Kidney epithelial cell (primary cell): ENCODE measurements at regions not wholly inside any gene's neighbourhood (a gene's known extent, or its start where the extent isn't known, plus 50 kb on each side); places are given as distances from the start of the nearest gene placed in this dataset.
"Not testable (repeated sequence)": the region's sequence is repeated elsewhere in the genome, so short reads cannot be mapped to it uniquely, and the experiment has no call there.

Source experiments
- DNase-seq: peaks from one replicate; pipeline ENCODE4 v3.0.0-alpha.2; 2010; ENCODE audit warnings: low read depth
- H3K27me3 ChIP-seq: 2 replicates; pipeline ENCODE4 v1.6.0; 2011; ENCODE audit warnings: low read length; ENCODE audit not compliant: control insufficient read depth, insufficient read depth
- H3K36me3 ChIP-seq: 2 replicates; pipeline ENCODE4 v1.5.1; 2011; ENCODE audit warnings: low read length; ENCODE audit not compliant: control insufficient read depth, insufficient read depth
- H3K4me3 ChIP-seq: 2 replicates; pipeline ENCODE4 v1.5.1; 2011; ENCODE audit warnings: low read depth, mild to moderate bottlenecking, control low read depth, low read length

GRCh38 chr5:34096033-34096432 is 53.0 kb upstream of the C1QTNF3 start:
- H3K4me3 ChIP-seq, DNase-seq, H3K36me3 ChIP-seq, H3K27me3 ChIP-seq: not testable (repeated sequence)

GRCh38 chr5:34099891-34100290 is 56.9 kb upstream of the C1QTNF3 start:
- H3K36me3 ChIP-seq, DNase-seq, H3K27me3 ChIP-seq, H3K4me3 ChIP-seq: not testable (repeated sequence)

- not testable (repeated sequence) for H3K27me3 ChIP-seq, H3K36me3 ChIP-seq, H3K4me3 ChIP-seq, DNase-seq
These were observed 58.6 kb upstream of the C1QTNF3 start for GRCh38 chr5:34101567-34101966.

- H3K36me3 ChIP-seq, DNase-seq, H3K27me3 ChIP-seq, H3K4me3 ChIP-seq: not testable (repeated sequence)
These were observed 65.9 kb upstream of the C1QTNF3 start for GRCh38 chr5:34108897-34109296.

GRCh38 chr5:34124280-34124679 is 81.3 kb upstream of the C1QTNF3 start:
- not testable (repeated sequence) for DNase-seq, H3K36me3 ChIP-seq, H3K27me3 ChIP-seq, H3K4me3 ChIP-seq

- not testable (repeated sequence) for H3K4me3 ChIP-seq, H3K27me3 ChIP-seq, DNase-seq, H3K36me3 ChIP-seq
These were observed 82.3 kb upstream of the C1QTNF3 start for GRCh38 chr5:34125354-34125753.

- not testable (repeated sequence) for H3K36me3 ChIP-seq, DNase-seq, H3K4me3 ChIP-seq, H3K27me3 ChIP-seq
These were observed 83.7 kb upstream of the C1QTNF3 start for GRCh38 chr5:34126741-34127140.

- not testable (repeated sequence) for DNase-seq, H3K27me3 ChIP-seq, H3K36me3 ChIP-seq, H3K4me3 ChIP-seq
These were observed 84.8 kb upstream of the C1QTNF3 start for GRCh38 chr5:34127818-34128217.

- not testable (repeated sequence) for H3K4me3 ChIP-seq, H3K36me3 ChIP-seq, H3K27me3 ChIP-seq, DNase-seq
These were observed 85.9 kb upstream of the C1QTNF3 start for GRCh38 chr5:34128890-34129289.

GRCh38 chr5:34154988-34155387 is 112.0 kb upstream of the C1QTNF3 start:
- not testable (repeated sequence) for H3K27me3 ChIP-seq, DNase-seq, H3K36me3 ChIP-seq, H3K4me3 ChIP-seq

GRCh38 chr5:34156703-34157414 is 113.8 kb upstream of the C1QTNF3 start:
- not testable (repeated sequence) for H3K27me3 ChIP-seq, H3K36me3 ChIP-seq, DNase-seq, H3K4me3 ChIP-seq

- DNase-seq, H3K36me3 ChIP-seq, H3K27me3 ChIP-seq, H3K4me3 ChIP-seq: not testable (repeated sequence)
These were observed 117.9 kb upstream of the C1QTNF3 start for GRCh38 chr5:34160904-34161303.

- not testable (repeated sequence) for DNase-seq, H3K4me3 ChIP-seq, H3K36me3 ChIP-seq, H3K27me3 ChIP-seq
These were observed 128.4 kb upstream of the C1QTNF3 start for GRCh38 chr5:34171398-34171797.

- H3K27me3 ChIP-seq, H3K4me3 ChIP-seq, DNase-seq, H3K36me3 ChIP-seq: not testable (repeated sequence)
These were observed 136.6 kb upstream of the C1QTNF3 start for GRCh38 chr5:34179453-34180190.

GRCh38 chr5:34180225-34180624 is 137.2 kb upstream of the C1QTNF3 start:
- not testable (repeated sequence) for DNase-seq, H3K4me3 ChIP-seq, H3K27me3 ChIP-seq

More at GRCh38 chr5:34180225-34180624, 137.2 kb upstream of the C1QTNF3 start:
- not testable (repeated sequence) for H3K36me3 ChIP-seq
